Spleen (tissue), 11 donors: ENCODE measurements at regions not wholly inside any gene's neighbourhood (a gene's known extent, or its start where the extent isn't known, plus 50 kb on each side); places are given as distances from the start of the nearest gene placed in this dataset.
"Not testable (repeated sequence)": the region's sequence is repeated elsewhere in the genome, so short reads cannot be mapped to it uniquely, and the experiment has no call there.

Experiments used
- DNase-seq: peaks from one replicate; pipeline ENCODE4 v3.0.0-alpha.2; 2020
- H3K27ac ChIP-seq, 8 donors: fragments of 200-600 bp; sonication (generic) in 7 of 8; 1 replicate in 4 of 8; 2 replicates in 4 of 8; pipeline versions ENCODE4 v1.5.0 to v1.8.0; 2016 to 2021; ENCODE audit warnings: inconsistent platforms in 4 of 8, mild to moderate bottlenecking in 4 of 8, moderate library complexity in 1 of 8
- H3K27me3 ChIP-seq, 7 donors: fragments of 200-600 bp; sonication (generic) in 6 of 7; replicated peaks in 1 of 7; 1 replicate in 4 of 7; 2 replicates in 3 of 7; pipeline versions ENCODE4 v1.5.0 to v1.8.0; 2016 to 2021; ENCODE audit warnings: inconsistent platforms in 3 of 7, mild to moderate bottlenecking in 1 of 7
- H3K36me3 ChIP-seq, 6 donors: fragments of 200-600 bp; sonication (generic) in 5 of 6; 1 replicate in 4 of 6; 2 replicates in 2 of 6; pipeline versions ENCODE4 v1.5.0 to v1.8.0; 2016 to 2021; ENCODE audit warnings: inconsistent platforms in 2 of 6
- H3K4me1 ChIP-seq, 6 donors: fragments of 200-600 bp; sonication (generic) in 5 of 6; 1 replicate in 3 of 6; 2 replicates in 3 of 6; pipeline versions ENCODE4 v1.5.0 to v1.8.0; 2016 to 2021; ENCODE audit warnings: inconsistent platforms in 3 of 6
- H3K4me3 ChIP-seq, 8 donors: fragments of 200-600 bp; sonication (generic) in 7 of 8; 1 replicate in 4 of 8; 2 replicates in 4 of 8; pipeline versions ENCODE4 v1.5.0 to v1.8.0; 2016 to 2021; ENCODE audit warnings: inconsistent platforms in 4 of 8, mild to moderate bottlenecking in 4 of 8, moderate library complexity in 2 of 8
- H3K9me3 ChIP-seq, 8 donors: fragments of 200-600 bp; sonication (generic) in 7 of 8; 1 replicate in 4 of 8; 2 replicates in 4 of 8; pipeline versions ENCODE4 v1.5.0 to v1.8.0; 2016 to 2021; ENCODE audit warnings: inconsistent platforms in 4 of 8
- WGBS, 5 donors: extraction: QIAGEN DNeasy Blood & Tissue Kit in 3 of 5; methylation state at CpG; one replicate each; pipeline versions ENCODE4 v1.1.5 to v1.1.7; 2013 to 2018; 5-methylcytosine and 5-hydroxymethylcytosine counted together
- intact Hi-C: fragments of 100-400 bp; cut with DNase I; formaldehyde crosslinking; loops from one replicate; pipeline ENCODE4 v1.15.0; 2023; ENCODE audit warnings: low total_unique reads
- microRNA-seq, 3 donors: library from miRNA; unstranded; fragments of <30 nt; microRNA quantifications; one replicate each; pipeline versions ENCODE4 to v1.1.0, GENCODE V29; 2019 to 2020
- small RNA-seq, 4 donors: library from RNA; depleted of rRNA; stranded (forward); fragments of <200 nt; gene quantifications; one replicate each; pipeline ENCODE3, GENCODE V24; 2016
- donor health status: healthy with polysubstance abuse.
- donor health status: DM: no; HTN: no; CAD: no; lungs with moderate emphysema.
- donor health status: DM: no; HTN: no; CAD: no.
- donor health status: Bipolar disorder and iron deficiency.
- donor health status: healthy.
- donor health status: DM: no; HTN: no; CAD: no.
- donor health status: DM: yes; HTN: yes; CAD: no.

- intact Hi-C loops, H3K27ac ChIP-seq, H3K4me3 ChIP-seq, H3K36me3 ChIP-seq, H3K4me1 ChIP-seq, H3K9me3 ChIP-seq, H3K27me3 ChIP-seq: not testable (repeated sequence)
- DNase-seq, result peak; percentile 10
- WGBS, 5 donors, result 0 to 10% (median 8%) methylated on average over 1 to 56 of the region's 82 CpGs
Measured at GRCh38 chr15:23225756-23226729, 89.4 kb upstream of the GOLGA6L1 start.

- intact Hi-C loops, H3K4me3 ChIP-seq, H3K27me3 ChIP-seq, H3K9me3 ChIP-seq, H3K4me1 ChIP-seq, H3K36me3 ChIP-seq, DNase-seq, H3K27ac ChIP-seq: not testable (repeated sequence)
- WGBS, 5 donors, result 64 to 79% (median 71%) methylated on average over 4 of the region's 4 CpGs
Measured at GRCh38 chr15:23209452-23209851, 72.8 kb upstream of the GOLGA6L1 start.

GRCh38 chr15:23199811-23200465, 63.3 kb upstream of the GOLGA6L1 start:
- H3K27me3 ChIP-seq, intact Hi-C loops, H3K36me3 ChIP-seq, DNase-seq, H3K4me3 ChIP-seq, H3K9me3 ChIP-seq, H3K4me1 ChIP-seq, H3K27ac ChIP-seq: not testable (repeated sequence)
- 63 to 76% (median 72%) methylated on average over 3 to 4 of the region's 6 CpGs for WGBS, 5 donors

- H3K9me3 ChIP-seq, H3K4me1 ChIP-seq, H3K4me3 ChIP-seq, intact Hi-C loops, H3K27me3 ChIP-seq, H3K27ac ChIP-seq, H3K36me3 ChIP-seq, DNase-seq: not testable (repeated sequence)
- WGBS, 5 donors, result 63 to 83% (median 78%) methylated on average over 3 to 4 of the region's 4 CpGs
Measured at GRCh38 chr15:23198375-23198774, 61.8 kb upstream of the GOLGA6L1 start.

- DNase-seq, H3K4me1 ChIP-seq, H3K9me3 ChIP-seq, H3K36me3 ChIP-seq, H3K4me3 ChIP-seq, intact Hi-C loops, H3K27ac ChIP-seq, H3K27me3 ChIP-seq: not testable (repeated sequence)
- 76 to 94% (median 80%) methylated on average over 1 of the region's 1 CpG for WGBS, 5 donors
Measured at GRCh38 chr15:23192313-23192712, 55.7 kb upstream of the GOLGA6L1 start.

Small RNA genes in the stretch of these regions (microRNA-seq; reads per million reads assigned to microRNA genes)
- gene MIR4509-1, result 0 reads per million in 3 donors

Small RNA genes in the stretch of these regions (small RNA-seq; reads per million reads assigned to genes)
- gene AC116165.2 (0 reads per million in 4 donors), gene MIR4509-1 (0 reads per million in 4 donors)
